ENCODE measurements at regions not wholly inside any gene's neighbourhood (a gene's known extent, or its start where the extent isn't known, plus 50 kb on each side); places are given as distances from the start of the nearest gene placed in this dataset.

GRCh38 chr15:39208187-39208586, 372.7 kb upstream of the THBS1 start:
- CTCF ChIA-PET = no interaction called here
- no peak for DNase-seq
- no peak for TF ChIP-seq CTCF (IDR thresholded peaks at IDR 0.05; ENCODE audit: insufficient read depth in 1 of 2, low read depth in 1 of 2, low read length in 1 of 2, severe bottlenecking in 1 of 2, unreplicated experiment in 1 of 2)
- H3K4me3 Mint-ChIP-seq (ENCODE audit: unreplicated experiment) = no peak overlapping the region
- intact Hi-C loops (cut with micrococcal nuclease; ENCODE audit: unreplicated experiment) = no loop called here
- Histone ChIP-seq H3K27me3 (replicated peaks; ENCODE audit: control insufficient read depth, insufficient read depth, low read length) (no peaks in the 10 kb centered on the region), H3K9me3 (peaks cover 20% of the 10 kb centered on the region), H3K4me1 (peaks cover 4% of the 10 kb centered on the region), H3K4me3 (ENCODE audit: low read depth, low read length) (no peak overlapping the region), H3K36me3 (ENCODE audit: control insufficient read depth, insufficient read depth, low read length) (no peaks in the 10 kb centered on the region)
- no TSS peak for BruUV-seq (replicated peaks)
- peaks cover 11% of the 10 kb centered on the region for H3K4me1 Mint-ChIP-seq (ENCODE audit: low read depth, unreplicated experiment)
- peaks cover 38% of the 10 kb centered on the region for H3K9me3 Mint-ChIP-seq (ENCODE audit: unreplicated experiment)
- H3K36me3 Mint-ChIP-seq (ENCODE audit: insufficient read depth, unreplicated experiment) = peaks cover 14% of the 10 kb centered on the region
- POLR2A ChIA-PET = no interaction called here
- no peak overlapping the region for H3K27ac Mint-ChIP-seq (ENCODE audit: unreplicated experiment)
- H3K27me3 Mint-ChIP-seq (ENCODE audit: insufficient read depth, unreplicated experiment) = no peaks in the 10 kb centered on the region

- BruUV-seq (replicated peaks) = no TSS peak
- CTCF ChIA-PET = no interaction called here
- Histone ChIP-seq H3K27me3 (replicated peaks; ENCODE audit: control insufficient read depth, insufficient read depth, low read length) (no peaks in the 10 kb centered on the region), H3K36me3 (ENCODE audit: control insufficient read depth, insufficient read depth, low read length) (no peaks in the 10 kb centered on the region), H3K4me3 (ENCODE audit: low read depth, low read length) (no peak overlapping the region), H3K4me1 (peaks cover 15% of the 10 kb centered on the region), H3K9me3 (peaks cover 20% of the 10 kb centered on the region)
- no peak overlapping the region for H3K27ac Mint-ChIP-seq (ENCODE audit: unreplicated experiment)
- peaks cover 20% of the 10 kb centered on the region for H3K36me3 Mint-ChIP-seq (ENCODE audit: insufficient read depth, unreplicated experiment)
- H3K27me3 Mint-ChIP-seq (ENCODE audit: insufficient read depth, unreplicated experiment) = no peaks in the 10 kb centered on the region
- intact Hi-C loops (cut with micrococcal nuclease; ENCODE audit: unreplicated experiment) = no loop called here
- POLR2A ChIA-PET = no interaction called here
- TF ChIP-seq CTCF (IDR thresholded peaks at IDR 0.05; ENCODE audit: insufficient read depth in 1 of 2, low read depth in 1 of 2, low read length in 1 of 2, severe bottlenecking in 1 of 2, unreplicated experiment in 1 of 2) = no peak
- no peak for DNase-seq
- H3K4me1 Mint-ChIP-seq (ENCODE audit: low read depth, unreplicated experiment) = peaks cover 19% of the 10 kb centered on the region
- H3K4me3 Mint-ChIP-seq (ENCODE audit: unreplicated experiment) = no peak overlapping the region
- peaks cover 39% of the 10 kb centered on the region for H3K9me3 Mint-ChIP-seq (ENCODE audit: unreplicated experiment)
Observed at GRCh38 chr15:39209548-39210211, 371.2 kb upstream of the THBS1 start.

- intact Hi-C loops (cut with micrococcal nuclease; ENCODE audit: unreplicated experiment) = no loop called here
- ChIA-PET CTCF (no interaction called here), POLR2A (no interaction called here)
- H3K4me1 ChIP-seq = peaks cover 17% of the 10 kb centered on the region
- H3K4me3 ChIP-seq (ENCODE audit: low read depth, low read length) = no peak overlapping the region
- H3K27me3 ChIP-seq (replicated peaks; ENCODE audit: control insufficient read depth, insufficient read depth, low read length) = no peaks in the 10 kb centered on the region
- no TSS peak for BruUV-seq (replicated peaks)
- Mint-ChIP-seq H3K27me3 (ENCODE audit: insufficient read depth, unreplicated experiment) (no peaks in the 10 kb centered on the region), H3K9me3 (ENCODE audit: unreplicated experiment) (peaks cover 39% of the 10 kb centered on the region), H3K4me1 (ENCODE audit: low read depth, unreplicated experiment) (peaks cover 19% of the 10 kb centered on the region), H3K36me3 (ENCODE audit: insufficient read depth, unreplicated experiment) (peaks cover 26% of the 10 kb centered on the region), H3K27ac (ENCODE audit: unreplicated experiment) (peak overlapping the region; percentile 14), H3K4me3 (ENCODE audit: unreplicated experiment) (no peak overlapping the region)
- H3K36me3 ChIP-seq (ENCODE audit: control insufficient read depth, insufficient read depth, low read length) = no peaks in the 10 kb centered on the region
- peak in 1 of 2 experiments; percentile 25 for DNase-seq
- no peak for TF ChIP-seq CTCF (IDR thresholded peaks at IDR 0.05; ENCODE audit: insufficient read depth in 1 of 2, low read depth in 1 of 2, low read length in 1 of 2, severe bottlenecking in 1 of 2, unreplicated experiment in 1 of 2)
- H3K9me3 ChIP-seq = peaks cover 27% of the 10 kb centered on the region
Observed at GRCh38 chr15:39211108-39211979, 369.5 kb upstream of the THBS1 start.

Measured in Caco-2 (cell line).